ENCODE measurements at regions not wholly inside any gene's neighbourhood (a gene's known extent, or its start where the extent isn't known, plus 50 kb on each side); places are given as distances from the start of the nearest gene placed in this dataset.

- H3K36me3 Mint-ChIP-seq (ENCODE audit: insufficient read depth, unreplicated experiment) = no peaks in the 10 kb centered on the region
- ChIA-PET POLR2A (no interaction called here), CTCF (no interaction called here)
- no peak for TF ChIP-seq CTCF (IDR thresholded peaks at IDR 0.05; ENCODE audit: insufficient read depth in 1 of 2, low read depth in 1 of 2, low read length in 1 of 2, severe bottlenecking in 1 of 2, unreplicated experiment in 1 of 2)
- H3K27ac Mint-ChIP-seq (ENCODE audit: unreplicated experiment) = no peak overlapping the region
- H3K4me1 ChIP-seq = no peaks in the 10 kb centered on the region
- no peak overlapping the region for H3K4me3 ChIP-seq (ENCODE audit: low read depth, low read length)
- DNase-seq = no peak
- peaks cover 20% of the 10 kb centered on the region for H3K27me3 Mint-ChIP-seq (ENCODE audit: insufficient read depth, unreplicated experiment)
- BruUV-seq (replicated peaks) = no TSS peak
- no peaks in the 10 kb centered on the region for H3K27me3 ChIP-seq (replicated peaks; ENCODE audit: control insufficient read depth, insufficient read depth, low read length)
- H3K36me3 ChIP-seq (ENCODE audit: control insufficient read depth, insufficient read depth, low read length) = no peaks in the 10 kb centered on the region
- H3K9me3 ChIP-seq = no peaks in the 10 kb centered on the region
- no peaks in the 10 kb centered on the region for H3K4me1 Mint-ChIP-seq (ENCODE audit: low read depth, unreplicated experiment)
- no peak overlapping the region for H3K4me3 Mint-ChIP-seq (ENCODE audit: unreplicated experiment)
- intact Hi-C loops (cut with micrococcal nuclease; ENCODE audit: unreplicated experiment) = no loop called here
- no peaks in the 10 kb centered on the region for H3K9me3 Mint-ChIP-seq (ENCODE audit: unreplicated experiment)
These were observed 179.5 kb upstream of the CXCL12 start for GRCh38 chr10:44564361-44564760.

- H3K9me3 ChIP-seq = no peaks in the 10 kb centered on the region
- no TSS peak for BruUV-seq (replicated peaks)
- no peak for TF ChIP-seq CTCF (IDR thresholded peaks at IDR 0.05; ENCODE audit: insufficient read depth in 1 of 2, low read depth in 1 of 2, low read length in 1 of 2, severe bottlenecking in 1 of 2, unreplicated experiment in 1 of 2)
- no peaks in the 10 kb centered on the region for H3K36me3 ChIP-seq (ENCODE audit: control insufficient read depth, insufficient read depth, low read length)
- no peaks in the 10 kb centered on the region for H3K4me1 Mint-ChIP-seq (ENCODE audit: low read depth, unreplicated experiment)
- intact Hi-C loops (cut with micrococcal nuclease; ENCODE audit: unreplicated experiment) = no loop called here
- ChIA-PET CTCF (no interaction called here), POLR2A (no interaction called here)
- peaks cover 18% of the 10 kb centered on the region for H3K27me3 Mint-ChIP-seq (ENCODE audit: insufficient read depth, unreplicated experiment)
- no peak overlapping the region for H3K4me3 ChIP-seq (ENCODE audit: low read depth, low read length)
- no peaks in the 10 kb centered on the region for H3K4me1 ChIP-seq
- no peak for DNase-seq
- no peaks in the 10 kb centered on the region for H3K9me3 Mint-ChIP-seq (ENCODE audit: unreplicated experiment)
- H3K4me3 Mint-ChIP-seq (ENCODE audit: unreplicated experiment) = no peak overlapping the region
- H3K36me3 Mint-ChIP-seq (ENCODE audit: insufficient read depth, unreplicated experiment) = no peaks in the 10 kb centered on the region
- H3K27me3 ChIP-seq (replicated peaks; ENCODE audit: control insufficient read depth, insufficient read depth, low read length) = no peaks in the 10 kb centered on the region
- H3K27ac Mint-ChIP-seq (ENCODE audit: unreplicated experiment) = no peak overlapping the region
These were observed 179.9 kb upstream of the CXCL12 start for GRCh38 chr10:44564790-44565189.

- CTCF ChIA-PET = no interaction called here
- no peak for DNase-seq
- no peak overlapping the region for H3K27ac Mint-ChIP-seq (ENCODE audit: unreplicated experiment)
- Histone ChIP-seq H3K9me3 (no peaks in the 10 kb centered on the region), H3K27me3 (replicated peaks; ENCODE audit: control insufficient read depth, insufficient read depth, low read length) (no peaks in the 10 kb centered on the region), H3K36me3 (ENCODE audit: control insufficient read depth, insufficient read depth, low read length) (no peaks in the 10 kb centered on the region), H3K4me3 (ENCODE audit: low read depth, low read length) (no peak overlapping the region), H3K4me1 (no peaks in the 10 kb centered on the region)
- TF ChIP-seq CTCF (IDR thresholded peaks at IDR 0.05; ENCODE audit: insufficient read depth in 1 of 2, low read depth in 1 of 2, low read length in 1 of 2, severe bottlenecking in 1 of 2, unreplicated experiment in 1 of 2) = no peak
- no peaks in the 10 kb centered on the region for H3K36me3 Mint-ChIP-seq (ENCODE audit: insufficient read depth, unreplicated experiment)
- H3K4me1 Mint-ChIP-seq (ENCODE audit: low read depth, unreplicated experiment) = no peaks in the 10 kb centered on the region
- H3K27me3 Mint-ChIP-seq (ENCODE audit: insufficient read depth, unreplicated experiment) = peaks cover 7% of the 10 kb centered on the region
- H3K9me3 Mint-ChIP-seq (ENCODE audit: unreplicated experiment) = no peaks in the 10 kb centered on the region
- no TSS peak for BruUV-seq (replicated peaks)
- intact Hi-C loops (cut with micrococcal nuclease; ENCODE audit: unreplicated experiment) = no loop called here
- H3K4me3 Mint-ChIP-seq (ENCODE audit: unreplicated experiment) = no peak overlapping the region
- POLR2A ChIA-PET = no interaction called here
These were observed 181.9 kb upstream of the CXCL12 start for GRCh38 chr10:44566786-44567185.

Data from Caco-2 (cell line).